GM13977 (cell line): ENCODE measurements at regions not wholly inside any gene's neighbourhood (a gene's known extent, or its start where the extent isn't known, plus 50 kb on each side); places are given as distances from the start of the nearest gene placed in this dataset.
A peak's percentile ranks its signal among the peaks of the same experiment; 100 is the strongest.

Source experiments
- DNase-seq: peaks from one replicate; pipeline ENCODE4 v3.0.0; 2012; ENCODE audit warnings: low spot score
- in situ Hi-C: fragments of 300-500 bp; cut with MboI; formaldehyde crosslinking; loops from one replicate; pipeline ENCODE4 v1.12.0; 2022; ENCODE audit warnings: low sequenced_read_pairs, low pct_unique_long_range_greater_than_20kb, mixed read lengths, inconsistent platforms; ENCODE audit not compliant: unreplicated experiment
- TF ChIP-seq, protein P1 (sequence below): IDR thresholded peaks from 2 replicates; pipeline ENCODE4 v1.5.1; 2012; ENCODE audit warnings: mild to moderate bottlenecking, control low read depth; ENCODE audit not compliant: insufficient read depth; ENCODE audit errors: extremely low read depth, missing control alignments

DNA sequence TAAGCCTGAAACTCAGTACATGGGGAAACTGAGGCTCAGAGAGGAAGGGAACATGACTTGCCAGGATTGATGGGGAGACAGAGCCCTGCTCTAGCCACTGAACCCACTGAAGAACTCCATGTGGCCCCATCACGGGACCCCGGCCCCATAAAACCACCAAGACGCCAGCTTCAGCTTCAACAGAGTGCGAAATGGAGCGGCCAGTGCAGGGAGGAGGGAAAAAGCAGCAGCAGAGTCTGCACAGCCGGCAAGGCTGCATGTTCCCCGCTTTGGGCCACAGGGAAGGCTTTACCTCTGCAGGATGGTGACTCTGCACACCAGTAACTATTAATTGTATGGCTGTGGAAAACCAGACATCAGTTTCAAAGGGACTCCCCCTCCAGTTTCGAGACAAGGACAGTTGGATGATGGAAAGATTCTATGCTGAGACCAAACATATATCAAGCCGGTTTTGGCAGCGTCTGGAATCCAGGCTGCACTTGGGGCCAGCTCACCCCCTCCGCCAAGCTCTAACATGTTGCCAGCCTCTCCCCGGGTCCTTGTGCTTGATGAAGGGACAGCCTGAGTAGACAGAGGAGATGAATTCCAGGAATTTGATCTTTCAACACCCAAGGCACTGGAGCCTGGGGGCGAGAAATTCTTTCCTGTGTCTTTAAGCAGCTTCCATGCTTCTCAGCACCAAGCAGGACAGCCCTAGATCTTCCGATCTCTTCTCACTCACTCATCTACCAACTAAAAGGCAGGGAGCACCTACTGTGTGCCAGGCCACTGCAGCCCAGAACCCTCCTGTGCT lies 55.7 kb upstream of the BCL11B start:
- in situ Hi-C loops = no loop called here
- DNase-seq = no peak
- TF ChIP-seq, protein P1, sequence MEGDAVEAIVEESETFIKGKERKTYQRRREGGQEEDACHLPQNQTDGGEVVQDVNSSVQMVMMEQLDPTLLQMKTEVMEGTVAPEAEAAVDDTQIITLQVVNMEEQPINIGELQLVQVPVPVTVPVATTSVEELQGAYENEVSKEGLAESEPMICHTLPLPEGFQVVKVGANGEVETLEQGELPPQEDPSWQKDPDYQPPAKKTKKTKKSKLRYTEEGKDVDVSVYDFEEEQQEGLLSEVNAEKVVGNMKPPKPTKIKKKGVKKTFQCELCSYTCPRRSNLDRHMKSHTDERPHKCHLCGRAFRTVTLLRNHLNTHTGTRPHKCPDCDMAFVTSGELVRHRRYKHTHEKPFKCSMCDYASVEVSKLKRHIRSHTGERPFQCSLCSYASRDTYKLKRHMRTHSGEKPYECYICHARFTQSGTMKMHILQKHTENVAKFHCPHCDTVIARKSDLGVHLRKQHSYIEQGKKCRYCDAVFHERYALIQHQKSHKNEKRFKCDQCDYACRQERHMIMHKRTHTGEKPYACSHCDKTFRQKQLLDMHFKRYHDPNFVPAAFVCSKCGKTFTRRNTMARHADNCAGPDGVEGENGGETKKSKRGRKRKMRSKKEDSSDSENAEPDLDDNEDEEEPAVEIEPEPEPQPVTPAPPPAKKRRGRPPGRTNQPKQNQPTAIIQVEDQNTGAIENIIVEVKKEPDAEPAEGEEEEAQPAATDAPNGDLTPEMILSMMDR = no peak

DNA sequence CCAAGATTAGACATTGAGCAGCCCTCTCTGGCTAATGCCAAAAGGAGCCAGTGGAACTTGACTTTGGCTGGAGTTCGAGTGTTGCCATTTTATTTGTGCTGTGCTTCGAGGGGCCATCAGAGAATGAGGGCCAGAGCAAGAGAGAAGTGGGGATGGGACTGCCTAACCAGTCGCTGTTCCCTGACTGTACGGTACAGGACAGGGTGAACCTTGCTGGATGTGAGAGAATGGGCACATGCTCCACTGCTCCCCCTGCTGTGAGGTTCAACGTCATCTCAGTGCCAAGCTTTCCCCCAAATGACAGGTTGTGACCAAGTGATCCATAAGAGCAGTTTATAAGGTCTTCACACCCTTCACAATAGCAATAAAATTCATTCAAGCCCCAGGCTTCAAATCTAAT lies 55.1 kb upstream of the BCL11B start:
- TF ChIP-seq, protein P1 = peak; percentile 23
- in situ Hi-C loops = no loop called here
- peak; percentile 4 for DNase-seq

DNA sequence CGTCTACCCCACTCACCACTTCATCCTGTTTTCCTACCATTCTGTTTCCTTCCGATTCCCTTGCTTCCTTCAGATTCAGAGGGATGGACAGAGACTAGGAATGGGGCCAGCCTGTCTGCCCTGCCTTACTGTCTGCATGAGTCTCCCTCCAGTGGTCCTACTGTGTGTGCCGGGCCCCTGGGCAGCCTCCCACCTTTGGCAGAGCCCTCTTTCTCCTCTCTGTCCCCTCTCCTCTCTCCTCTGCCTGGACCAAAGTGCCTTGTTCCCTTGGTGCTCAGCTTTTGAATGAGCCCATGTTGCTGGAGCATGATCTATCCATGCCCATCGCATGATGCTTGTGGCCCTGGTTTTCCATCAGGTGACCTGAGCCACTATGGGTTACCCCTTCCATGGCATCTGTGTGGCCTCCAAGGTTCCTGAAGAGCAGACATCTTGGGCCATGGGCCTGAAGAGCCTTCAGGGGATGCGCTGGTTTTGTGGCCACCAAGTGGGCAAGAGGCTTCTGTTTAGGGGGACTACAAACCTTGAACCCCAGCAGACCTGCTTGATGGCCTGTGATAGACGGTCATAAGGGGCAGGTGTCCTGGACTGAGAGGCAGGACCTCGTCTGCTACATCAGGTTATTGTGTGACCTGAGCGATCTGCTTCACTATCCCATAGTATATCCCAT lies 54.2 kb upstream of the BCL11B start:
- DNase-seq = peak; percentile 10
- TF ChIP-seq, protein P1 = no peak
- in situ Hi-C loops = no loop called here

DNA sequence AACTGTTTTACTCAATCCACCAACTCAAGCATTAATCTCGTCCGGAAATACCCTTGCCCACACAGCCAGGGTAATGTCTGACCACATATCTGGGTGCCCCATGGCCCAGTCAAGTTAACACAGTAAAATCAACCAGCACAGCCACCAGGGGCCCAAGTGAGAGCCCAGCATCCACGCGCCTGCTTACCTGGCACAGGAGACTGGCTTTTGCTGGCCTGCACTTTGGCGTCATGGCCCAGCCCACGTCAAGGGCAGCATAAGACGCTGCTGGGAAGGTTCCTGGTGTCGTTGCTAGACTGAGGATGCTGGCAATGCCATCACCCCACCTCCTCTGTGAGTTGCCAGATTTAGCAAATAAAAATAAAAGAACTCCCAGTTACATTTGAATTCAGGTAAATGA lies 53.6 kb upstream of the BCL11B start:
- in situ Hi-C loops = no loop called here
- peak; percentile 5 for DNase-seq

DNA sequence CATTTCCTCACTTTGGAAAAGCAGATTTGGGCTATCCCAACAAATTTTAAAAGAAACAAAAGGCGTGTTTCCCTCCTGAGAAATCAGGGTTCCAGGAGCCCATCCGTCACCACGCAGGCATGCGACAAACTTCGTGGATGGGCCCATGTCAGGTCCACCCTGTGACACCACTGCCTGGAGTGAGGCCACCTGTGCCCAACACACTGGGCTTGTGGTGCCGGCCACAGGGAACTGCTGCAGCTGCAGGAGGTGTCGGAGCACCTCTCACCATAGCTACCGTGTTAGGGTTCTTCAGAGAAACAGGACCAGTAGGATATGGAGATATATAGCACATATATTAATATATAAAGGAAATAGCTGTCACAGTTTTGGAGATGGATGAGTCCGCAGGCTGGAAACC lies 53.0 kb upstream of the BCL11B start:
- in situ Hi-C loops = no loop called here
- TF ChIP-seq, protein P1 = no peak
- DNase-seq = no peak

More for the DNA sequence above, 53.6 kb upstream of the BCL11B start:
- TF ChIP-seq, protein P1 = no peak

- DNase-seq = no peak
- TF ChIP-seq, protein P1 = no peak
- in situ Hi-C loops = no loop called here
These were observed 52.3 kb upstream of the BCL11B start for GRCh38 chr14:99324291-99324690.
